ENCODE measurements at regions not wholly inside any gene's neighbourhood (a gene's known extent, or its start where the extent isn't known, plus 50 kb on each side); places are given as distances from the start of the nearest gene placed in this dataset.

GRCh38 chr10:58140691-58141347, 126.9 kb downstream of the IPMK start:
- Histone ChIP-seq H3K4me3 (no peak overlapping the region), H3K27me3 (ENCODE audit: low read depth) (peaks cover 25% of the 10 kb centered on the region), H3K27ac (replicated peaks) (no peak overlapping the region), H3K9me3 (replicated peaks) (peaks cover 6% of the 10 kb centered on the region), H3K4me1 (no peaks in the 10 kb centered on the region), H3K36me3 (no peaks in the 10 kb centered on the region)
- DNase-seq, result no peak
- TF ChIP-seq CTCF (IDR thresholded peaks at IDR 0.05; ENCODE audit: borderline replicate concordance), result no peak
- intact Hi-C loops (cut with micrococcal nuclease), result no loop called here

- Histone ChIP-seq H3K36me3 (no peaks in the 10 kb centered on the region), H3K27ac (replicated peaks) (no peak overlapping the region), H3K27me3 (ENCODE audit: low read depth) (peaks cover 25% of the 10 kb centered on the region), H3K4me1 (no peaks in the 10 kb centered on the region), H3K4me3 (no peak overlapping the region), H3K9me3 (replicated peaks) (peaks cover 6% of the 10 kb centered on the region)
- intact Hi-C loops (cut with micrococcal nuclease), result no loop called here
- no peak for DNase-seq
- no peak for TF ChIP-seq CTCF (IDR thresholded peaks at IDR 0.05; ENCODE audit: borderline replicate concordance)
Observed at GRCh38 chr10:58140054-58140453, 127.6 kb downstream of the IPMK start.

- intact Hi-C loops (cut with micrococcal nuclease), result no loop called here
- H3K4me3 ChIP-seq, result no peak overlapping the region
- no peak for DNase-seq
- peaks cover 25% of the 10 kb centered on the region for H3K27me3 ChIP-seq (ENCODE audit: low read depth)
- H3K27ac ChIP-seq (replicated peaks), result no peak overlapping the region
- no peak for TF ChIP-seq CTCF (IDR thresholded peaks at IDR 0.05; ENCODE audit: borderline replicate concordance)
- no peaks in the 10 kb centered on the region for H3K4me1 ChIP-seq
- no peaks in the 10 kb centered on the region for H3K9me3 ChIP-seq (replicated peaks)
- no peaks in the 10 kb centered on the region for H3K36me3 ChIP-seq
Observed at GRCh38 chr10:58137813-58138212, 129.9 kb downstream of the IPMK start.

- Histone ChIP-seq H3K27ac (replicated peaks) (no peak overlapping the region), H3K4me1 (no peaks in the 10 kb centered on the region), H3K27me3 (ENCODE audit: low read depth) (no peaks in the 10 kb centered on the region), H3K9me3 (replicated peaks) (no peaks in the 10 kb centered on the region), H3K36me3 (no peaks in the 10 kb centered on the region), H3K4me3 (no peak overlapping the region)
- no peak for DNase-seq
- intact Hi-C loops (cut with micrococcal nuclease), result no loop called here
- no peak for TF ChIP-seq CTCF (IDR thresholded peaks at IDR 0.05; ENCODE audit: borderline replicate concordance)
Observed at GRCh38 chr10:58115218-58116050, 152.3 kb downstream of the IPMK start.

- H3K36me3 ChIP-seq, result no peaks in the 10 kb centered on the region
- no peaks in the 10 kb centered on the region for H3K4me1 ChIP-seq
- no peak for DNase-seq
- no peak overlapping the region for H3K4me3 ChIP-seq
- intact Hi-C loops (cut with micrococcal nuclease), result no loop called here
- no peak for TF ChIP-seq CTCF (IDR thresholded peaks at IDR 0.05; ENCODE audit: borderline replicate concordance)
- no peak overlapping the region for H3K27ac ChIP-seq (replicated peaks)
- peaks cover 11% of the 10 kb centered on the region for H3K27me3 ChIP-seq (ENCODE audit: low read depth)
- H3K9me3 ChIP-seq (replicated peaks), result no peaks in the 10 kb centered on the region
Observed at GRCh38 chr10:58109731-58110130, 158.0 kb downstream of the IPMK start.

Data from left ventricle myocardium inferior (tissue), 1 donor.